Esophagus squamous epithelium (tissue), 5 donors: ENCODE measurements at regions not wholly inside any gene's neighbourhood (a gene's known extent, or its start where the extent isn't known, plus 50 kb on each side); places are given as distances from the start of the nearest gene placed in this dataset.
"Not testable (repeated sequence)": the region's sequence is repeated elsewhere in the genome, so short reads cannot be mapped to it uniquely, and the experiment has no call there.

ENCODE experiments used
- DNase-seq: peaks from one replicate; lab custom pipeline; 2025; lab: John Stamatoyannopoulos, UW
- H3K27ac ChIP-seq, 4 donors: fragments of 200-600 bp; sonication (generic); one replicate each; pipeline ENCODE4 v1.5.1; 2016 to 2019; ENCODE audit warnings: mild to moderate bottlenecking in 1 of 4
- H3K27me3 ChIP-seq, 4 donors: fragments of 200-600 bp; sonication (generic); 1 replicate in 3 of 4; 2 replicates in 1 of 4; pipeline versions ENCODE4 v1.5.1 to v1.6.0; 2017 to 2021; ENCODE audit warnings: antibody characterized with exemption in 1 of 4
- H3K36me3 ChIP-seq, 3 donors: fragments of 200-600 bp; sonication (generic); one replicate each; pipeline ENCODE4 v1.5.1; 2016 to 2019
- H3K4me1 ChIP-seq, 3 donors: fragments of 200-600 bp; sonication (generic); one replicate each; pipeline ENCODE4 v1.5.1; 2017 to 2019
- H3K4me3 ChIP-seq, 4 donors: fragments of 200-600 bp; sonication (generic); 1 replicate in 3 of 4; 2 replicates in 1 of 4; pipeline ENCODE4 v1.5.1; 2016 to 2019; ENCODE audit warnings: mild to moderate bottlenecking in 2 of 4, moderate library complexity in 1 of 4
- H3K9me3 ChIP-seq, 3 donors: fragments of 200-600 bp; sonication (generic); one replicate each; pipeline ENCODE4 v1.5.1; 2016 to 2019
- POLR2A ChIP-seq, 4 donors: fragments of 450-650 bp; IDR thresholded peaks; one replicate each; pipeline ENCODE4 v1.6.1; 2017; ENCODE audit warnings: antibody characterized with exemption in 4 of 4, mild to moderate bottlenecking in 4 of 4, moderate library complexity in 3 of 4
- WGBS, 2 donors: methylation state at CpG; one replicate each; pipeline ENCODE4 v1.1.5; 2018; 5-methylcytosine and 5-hydroxymethylcytosine counted together
- intact Hi-C: fragments of 100-400 bp; cut with DNase I; formaldehyde crosslinking; loops from one replicate; pipeline ENCODE4 v1.15.0; 2022
- TF ChIP-seq, protein P1 (sequence below), 6 experiments: fragments of 450-650 bp in 4 of 6; fragments of 200-600 bp in 2 of 6; sonication (generic) in 2 of 6; IDR thresholded peaks; one replicate each; pipeline ENCODE4 v1.5.1; 2016 to 2019; ENCODE audit warnings: antibody characterized with exemption in 6 of 6, mild to moderate bottlenecking in 4 of 6, moderate library complexity in 4 of 6
- donor health status: DM: yes; HTN: yes; CAD: no.

GRCh38 chrX:16067886-16068515, 55.4 kb upstream of the GRPR start:
- intact Hi-C loops: no loop called here
- DNase-seq: no peak
- Histone ChIP-seq H3K27me3 (no peaks in the 10 kb centered on the region), H3K27ac (no peak overlapping the region), H3K9me3 (no peaks in the 10 kb centered on the region), H3K36me3 (no peaks in the 10 kb centered on the region), H3K4me1 (no peaks in the 10 kb centered on the region), H3K4me3 (no peak overlapping the region)
- 21 to 30% methylated on average over 1 of the region's 1 CpG for WGBS, 2 donors
- TF ChIP-seq, protein P1, sequence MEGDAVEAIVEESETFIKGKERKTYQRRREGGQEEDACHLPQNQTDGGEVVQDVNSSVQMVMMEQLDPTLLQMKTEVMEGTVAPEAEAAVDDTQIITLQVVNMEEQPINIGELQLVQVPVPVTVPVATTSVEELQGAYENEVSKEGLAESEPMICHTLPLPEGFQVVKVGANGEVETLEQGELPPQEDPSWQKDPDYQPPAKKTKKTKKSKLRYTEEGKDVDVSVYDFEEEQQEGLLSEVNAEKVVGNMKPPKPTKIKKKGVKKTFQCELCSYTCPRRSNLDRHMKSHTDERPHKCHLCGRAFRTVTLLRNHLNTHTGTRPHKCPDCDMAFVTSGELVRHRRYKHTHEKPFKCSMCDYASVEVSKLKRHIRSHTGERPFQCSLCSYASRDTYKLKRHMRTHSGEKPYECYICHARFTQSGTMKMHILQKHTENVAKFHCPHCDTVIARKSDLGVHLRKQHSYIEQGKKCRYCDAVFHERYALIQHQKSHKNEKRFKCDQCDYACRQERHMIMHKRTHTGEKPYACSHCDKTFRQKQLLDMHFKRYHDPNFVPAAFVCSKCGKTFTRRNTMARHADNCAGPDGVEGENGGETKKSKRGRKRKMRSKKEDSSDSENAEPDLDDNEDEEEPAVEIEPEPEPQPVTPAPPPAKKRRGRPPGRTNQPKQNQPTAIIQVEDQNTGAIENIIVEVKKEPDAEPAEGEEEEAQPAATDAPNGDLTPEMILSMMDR (IDR thresholded peaks at IDR 0.05): no peak
- TF ChIP-seq POLR2A (IDR thresholded peaks at IDR 0.05): no peak

DNA sequence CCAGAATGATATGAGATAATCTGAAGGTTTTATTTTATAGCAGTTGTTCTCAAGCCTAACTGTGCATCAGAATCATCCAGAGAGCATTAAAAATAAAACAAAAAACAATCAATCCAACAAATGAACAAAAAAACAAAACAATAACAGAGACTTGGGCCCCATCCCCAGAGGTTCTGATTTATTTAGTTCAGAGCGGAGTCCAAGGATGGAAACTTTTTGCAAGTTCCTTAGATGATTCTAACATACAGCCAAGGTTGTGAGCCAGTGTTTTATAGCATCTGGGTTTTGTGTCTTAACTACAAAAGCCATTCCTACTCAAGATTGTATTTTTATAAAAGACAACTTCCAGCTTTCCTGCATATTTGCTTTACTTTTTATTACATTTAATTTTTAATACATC, 59.4 kb upstream of the GRPR start:
- no peak overlapping the region for H3K27ac ChIP-seq
- TF ChIP-seq, protein P1 (IDR thresholded peaks at IDR 0.05): no peak
- TF ChIP-seq POLR2A (IDR thresholded peaks at IDR 0.05): no peak
- no peak for DNase-seq
- no peaks in the 10 kb centered on the region for H3K27me3 ChIP-seq
- no peaks in the 10 kb centered on the region for H3K4me1 ChIP-seq
- WGBS, 2 donors: 80 to 95% methylated on average over 1 of the region's 1 CpG
- H3K4me3 ChIP-seq: no peak overlapping the region
- H3K36me3 ChIP-seq: no peaks in the 10 kb centered on the region
- H3K9me3 ChIP-seq: no peaks in the 10 kb centered on the region
- intact Hi-C loops: no loop called here

DNA sequence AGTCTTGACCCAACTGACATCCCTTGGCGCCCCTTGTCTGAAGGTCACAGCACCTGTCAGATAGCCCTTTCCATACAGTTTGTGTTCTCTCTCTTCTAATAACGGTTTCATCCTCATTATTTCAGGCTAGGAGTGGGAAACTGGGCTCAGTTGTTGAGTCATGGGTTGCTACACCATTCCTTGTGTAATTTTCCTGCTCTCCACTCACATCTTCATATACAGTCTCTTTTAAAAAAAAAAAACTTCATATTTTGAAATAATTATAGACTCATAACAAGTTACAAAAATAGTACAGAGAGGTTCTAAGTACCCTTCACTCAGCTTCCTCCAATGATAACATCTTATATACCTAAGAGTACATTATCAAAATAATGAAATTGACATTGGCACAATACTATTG, 60.2 kb upstream of the GRPR start:
- DNase-seq: no peak
- H3K27me3 ChIP-seq: no peaks in the 10 kb centered on the region
- intact Hi-C loops: no loop called here
- 54 to 67% methylated on average over 2 of the region's 2 CpGs for WGBS, 2 donors
- no peaks in the 10 kb centered on the region for H3K36me3 ChIP-seq
- no peak for TF ChIP-seq POLR2A (IDR thresholded peaks at IDR 0.05)
- TF ChIP-seq, protein P1 (IDR thresholded peaks at IDR 0.05): no peak
- H3K4me3 ChIP-seq: no peak overlapping the region
- H3K4me1 ChIP-seq: no peaks in the 10 kb centered on the region
- no peaks in the 10 kb centered on the region for H3K9me3 ChIP-seq
- no peak overlapping the region for H3K27ac ChIP-seq

- H3K27me3 ChIP-seq: no peaks in the 10 kb centered on the region
- TF ChIP-seq, protein P1 (IDR thresholded peaks at IDR 0.05): no peak
- TF ChIP-seq POLR2A (IDR thresholded peaks at IDR 0.05): no peak
- 46 to 76% methylated on average over 3 of the region's 3 CpGs for WGBS, 2 donors
- no peaks in the 10 kb centered on the region for H3K4me1 ChIP-seq
- H3K9me3 ChIP-seq: no peaks in the 10 kb centered on the region
- no peak overlapping the region for H3K4me3 ChIP-seq
- no peak overlapping the region for H3K27ac ChIP-seq
- no peak for DNase-seq
- H3K36me3 ChIP-seq: no peaks in the 10 kb centered on the region
- intact Hi-C loops: no loop called here
These were observed 62.1 kb upstream of the GRPR start for GRCh38 chrX:16061296-16061695.

- intact Hi-C loops: no loop called here
These were observed 63.1 kb upstream of the GRPR start for GRCh38 chrX:16060252-16060651.

GRCh38 chrX:16049126-16049525, 74.2 kb upstream of the GRPR start:
- H3K4me1 ChIP-seq, intact Hi-C loops, H3K27ac ChIP-seq, DNase-seq, H3K4me3 ChIP-seq, H3K27me3 ChIP-seq, H3K36me3 ChIP-seq, H3K9me3 ChIP-seq: not testable (repeated sequence)
- WGBS, 2 donors: 78% methylated on average over 9 of the region's 9 CpGs

More at GRCh38 chrX:16060252-16060651, 63.1 kb upstream of the GRPR start:
- H3K4me3 ChIP-seq: no peak overlapping the region
- H3K9me3 ChIP-seq: no peaks in the 10 kb centered on the region
- H3K27me3 ChIP-seq: no peaks in the 10 kb centered on the region
- no peaks in the 10 kb centered on the region for H3K36me3 ChIP-seq
- no peak for DNase-seq
- H3K27ac ChIP-seq: no peak overlapping the region
- WGBS, 2 donors: 10 to 38% methylated on average over 1 to 2 of the region's 2 CpGs
- no peaks in the 10 kb centered on the region for H3K4me1 ChIP-seq
- TF ChIP-seq, protein P1 (IDR thresholded peaks at IDR 0.05): no peak
- no peak for TF ChIP-seq POLR2A (IDR thresholded peaks at IDR 0.05)
